ENCODE measurements at regions not wholly inside any gene's neighbourhood (a gene's known extent, or its start where the extent isn't known, plus 50 kb on each side); places are given as distances from the start of the nearest gene placed in this dataset.

- in situ Hi-C loops (cut with HindIII; ENCODE audit: low pct_unique_long_range_greater_than_20kb, low sequenced_read_pairs): no loop called here
- no peak for DNase-seq (ENCODE audit: low read depth, low spot score)
These were observed 50.6 kb upstream of the PTGR2 start for GRCh38 chr14:73800970-73801515.

GRCh38 chr14:73797543-73798265 is 53.9 kb upstream of the PTGR2 start:
- no peak for DNase-seq (ENCODE audit: low read depth, low spot score)

GRCh38 chr14:73796893-73797542 is 54.6 kb upstream of the PTGR2 start:
- DNase-seq (ENCODE audit: low read depth, low spot score): no peak
- in situ Hi-C loops (cut with HindIII; ENCODE audit: low pct_unique_long_range_greater_than_20kb, low sequenced_read_pairs): no loop called here

More at GRCh38 chr14:73797543-73798265, 53.9 kb upstream of the PTGR2 start:
- in situ Hi-C loops (cut with HindIII; ENCODE audit: low pct_unique_long_range_greater_than_20kb, low sequenced_read_pairs): no loop called here

- in situ Hi-C loops (cut with HindIII; ENCODE audit: low pct_unique_long_range_greater_than_20kb, low sequenced_read_pairs): no loop called here
- DNase-seq (ENCODE audit: low read depth, low spot score): no peak
These were observed 55.2 kb upstream of the PTGR2 start for GRCh38 chr14:73796415-73796814.

GRCh38 chr14:73795974-73796373 is 55.7 kb upstream of the PTGR2 start:
- no peak for DNase-seq (ENCODE audit: low read depth, low spot score)
- in situ Hi-C loops (cut with HindIII; ENCODE audit: low pct_unique_long_range_greater_than_20kb, low sequenced_read_pairs): no loop called here

GRCh38 chr14:73795466-73795865 is 56.2 kb upstream of the PTGR2 start:
- in situ Hi-C loops (cut with HindIII; ENCODE audit: low pct_unique_long_range_greater_than_20kb, low sequenced_read_pairs): no loop called here
- DNase-seq (ENCODE audit: low read depth, low spot score): no peak

GRCh38 chr14:73794146-73794545 is 57.5 kb upstream of the PTGR2 start:
- in situ Hi-C loops (cut with HindIII; ENCODE audit: low pct_unique_long_range_greater_than_20kb, low sequenced_read_pairs): no loop called here
- no peak for DNase-seq (ENCODE audit: low read depth, low spot score)

GRCh38 chr14:73792481-73792880 is 59.1 kb upstream of the PTGR2 start:
- in situ Hi-C loops (cut with HindIII; ENCODE audit: low pct_unique_long_range_greater_than_20kb, low sequenced_read_pairs): no loop called here

GRCh38 chr14:73789989-73790581 is 61.5 kb upstream of the PTGR2 start:
- in situ Hi-C loops (cut with HindIII; ENCODE audit: low pct_unique_long_range_greater_than_20kb, low sequenced_read_pairs): no loop called here
- no peak for DNase-seq (ENCODE audit: low read depth, low spot score)

More at GRCh38 chr14:73792481-73792880, 59.1 kb upstream of the PTGR2 start:
- no peak for DNase-seq (ENCODE audit: low read depth, low spot score)

GRCh38 chr14:73788701-73789551 is 62.7 kb upstream of the PTGR2 start:
- in situ Hi-C loops (cut with HindIII; ENCODE audit: low pct_unique_long_range_greater_than_20kb, low sequenced_read_pairs): no loop called here
- DNase-seq (ENCODE audit: low read depth, low spot score): no peak

GRCh38 chr14:73788317-73788598 is 63.4 kb upstream of the PTGR2 start:
- DNase-seq (ENCODE audit: low read depth, low spot score): no peak

GRCh38 chr14:73787486-73788316 is 63.9 kb upstream of the PTGR2 start:
- DNase-seq (ENCODE audit: low read depth, low spot score): peak; percentile 80
- in situ Hi-C loops (cut with HindIII; ENCODE audit: low pct_unique_long_range_greater_than_20kb, low sequenced_read_pairs): no loop called here

More at GRCh38 chr14:73788317-73788598, 63.4 kb upstream of the PTGR2 start:
- in situ Hi-C loops (cut with HindIII; ENCODE audit: low pct_unique_long_range_greater_than_20kb, low sequenced_read_pairs): no loop called here

GRCh38 chr14:73786636-73787485 is 64.8 kb upstream of the PTGR2 start:
- no peak for DNase-seq (ENCODE audit: low read depth, low spot score)
- in situ Hi-C loops (cut with HindIII; ENCODE audit: low pct_unique_long_range_greater_than_20kb, low sequenced_read_pairs): no loop called here

GRCh38 chr14:73785834-73786635 is 65.6 kb upstream of the PTGR2 start:
- in situ Hi-C loops (cut with HindIII; ENCODE audit: low pct_unique_long_range_greater_than_20kb, low sequenced_read_pairs): no loop called here
- DNase-seq (ENCODE audit: low read depth, low spot score): peak; percentile 90

GRCh38 chr14:73785336-73785833 is 66.2 kb upstream of the PTGR2 start:
- in situ Hi-C loops (cut with HindIII; ENCODE audit: low pct_unique_long_range_greater_than_20kb, low sequenced_read_pairs): no loop called here
- peak; percentile 53 for DNase-seq (ENCODE audit: low read depth, low spot score)

- no peak for DNase-seq (ENCODE audit: low read depth, low spot score)
- in situ Hi-C loops (cut with HindIII; ENCODE audit: low pct_unique_long_range_greater_than_20kb, low sequenced_read_pairs): no loop called here
These were observed 66.7 kb upstream of the PTGR2 start for GRCh38 chr14:73784988-73785313.
